ENCODE measurements at regions not wholly inside any gene's neighbourhood (a gene's known extent, or its start where the extent isn't known, plus 50 kb on each side); places are given as distances from the start of the nearest gene placed in this dataset.

DNA sequence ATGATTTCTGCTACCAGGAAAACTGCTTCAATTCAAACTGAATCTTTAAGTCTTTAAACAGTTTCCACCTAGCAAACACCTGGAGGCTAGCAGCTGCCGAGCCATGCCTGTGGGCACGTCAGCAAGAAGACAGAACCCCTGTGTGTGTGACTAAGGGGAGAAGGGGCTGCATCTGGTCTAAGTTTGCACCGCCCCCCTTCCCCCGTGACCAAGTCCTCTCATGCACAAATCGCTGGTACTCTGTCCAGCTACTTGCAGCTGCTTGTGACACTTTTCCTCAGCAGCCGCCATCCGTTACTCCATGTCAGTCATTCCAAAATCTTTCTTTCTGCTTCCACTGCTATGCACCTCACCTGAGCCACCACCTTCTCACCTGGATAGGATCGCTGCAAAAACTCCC lies 355.0 kb downstream of the SS18 start:
- H3K27me3 ChIP-seq (ENCODE audit: insufficient read depth in 3 of 3, low read length in 2 of 3), result peaks cover 0 to 19% (median 1%) of the 10 kb centered on the region in 3 donors
- TF ChIP-seq, protein P1, sequence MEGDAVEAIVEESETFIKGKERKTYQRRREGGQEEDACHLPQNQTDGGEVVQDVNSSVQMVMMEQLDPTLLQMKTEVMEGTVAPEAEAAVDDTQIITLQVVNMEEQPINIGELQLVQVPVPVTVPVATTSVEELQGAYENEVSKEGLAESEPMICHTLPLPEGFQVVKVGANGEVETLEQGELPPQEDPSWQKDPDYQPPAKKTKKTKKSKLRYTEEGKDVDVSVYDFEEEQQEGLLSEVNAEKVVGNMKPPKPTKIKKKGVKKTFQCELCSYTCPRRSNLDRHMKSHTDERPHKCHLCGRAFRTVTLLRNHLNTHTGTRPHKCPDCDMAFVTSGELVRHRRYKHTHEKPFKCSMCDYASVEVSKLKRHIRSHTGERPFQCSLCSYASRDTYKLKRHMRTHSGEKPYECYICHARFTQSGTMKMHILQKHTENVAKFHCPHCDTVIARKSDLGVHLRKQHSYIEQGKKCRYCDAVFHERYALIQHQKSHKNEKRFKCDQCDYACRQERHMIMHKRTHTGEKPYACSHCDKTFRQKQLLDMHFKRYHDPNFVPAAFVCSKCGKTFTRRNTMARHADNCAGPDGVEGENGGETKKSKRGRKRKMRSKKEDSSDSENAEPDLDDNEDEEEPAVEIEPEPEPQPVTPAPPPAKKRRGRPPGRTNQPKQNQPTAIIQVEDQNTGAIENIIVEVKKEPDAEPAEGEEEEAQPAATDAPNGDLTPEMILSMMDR (IDR thresholded peaks at IDR 0.05), result no peak
- 30 to 57% (median 31%) methylated on average over 8 of the region's 8 CpGs for WGBS, 3 donors
- intact Hi-C loops (cut with DNase I), result no loop called here
- no peaks in the 10 kb centered on the region for H3K9me3 ChIP-seq
- no peaks in the 10 kb centered on the region for H3K4me1 ChIP-seq
- ATAC-seq (no peak), DNase-seq (no peak)
- H3K4me3 ChIP-seq, result no peak overlapping the region
- no peak overlapping the region for H3K27ac ChIP-seq
- H3K36me3 ChIP-seq (ENCODE audit: insufficient read depth in 1 of 2, low read depth in 1 of 2), result no peaks in the 10 kb centered on the region

DNA sequence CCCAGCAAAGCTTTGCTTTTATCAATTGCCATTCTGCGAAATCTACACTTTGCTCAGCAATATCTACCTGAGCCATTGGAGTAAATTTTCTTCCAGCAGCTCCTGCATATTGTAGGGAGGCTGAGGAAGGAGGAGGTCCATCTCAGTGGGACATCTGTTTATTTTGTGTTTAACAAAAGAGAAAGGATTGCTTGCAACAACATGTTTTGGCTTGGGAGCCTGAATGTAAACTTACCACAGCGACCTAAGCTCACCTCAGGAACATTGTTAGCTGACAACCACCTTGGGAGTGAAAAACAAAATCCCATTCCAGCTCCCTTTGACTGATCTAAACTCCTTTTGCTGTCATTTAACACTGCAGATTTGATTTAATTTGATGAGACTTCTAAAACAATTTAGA lies 356.1 kb downstream of the SS18 start:
- H3K27me3 ChIP-seq (ENCODE audit: insufficient read depth in 3 of 3, low read length in 2 of 3), result peaks cover 0 to 19% (median 1%) of the 10 kb centered on the region in 3 donors
- DNase-seq (no peak), ATAC-seq (no peak)
- intact Hi-C loops (cut with DNase I), result no loop called here
- H3K4me1 ChIP-seq, result no peaks in the 10 kb centered on the region
- H3K27ac ChIP-seq, result no peak overlapping the region
- TF ChIP-seq, protein P1 (IDR thresholded peaks at IDR 0.05), result no peak
- WGBS, 3 donors, result 72 to 84% (median 75%) methylated on average over 2 of the region's 2 CpGs
- H3K36me3 ChIP-seq (ENCODE audit: insufficient read depth in 1 of 2, low read depth in 1 of 2), result no peaks in the 10 kb centered on the region
- H3K4me3 ChIP-seq, result no peak overlapping the region
- no peaks in the 10 kb centered on the region for H3K9me3 ChIP-seq

DNA sequence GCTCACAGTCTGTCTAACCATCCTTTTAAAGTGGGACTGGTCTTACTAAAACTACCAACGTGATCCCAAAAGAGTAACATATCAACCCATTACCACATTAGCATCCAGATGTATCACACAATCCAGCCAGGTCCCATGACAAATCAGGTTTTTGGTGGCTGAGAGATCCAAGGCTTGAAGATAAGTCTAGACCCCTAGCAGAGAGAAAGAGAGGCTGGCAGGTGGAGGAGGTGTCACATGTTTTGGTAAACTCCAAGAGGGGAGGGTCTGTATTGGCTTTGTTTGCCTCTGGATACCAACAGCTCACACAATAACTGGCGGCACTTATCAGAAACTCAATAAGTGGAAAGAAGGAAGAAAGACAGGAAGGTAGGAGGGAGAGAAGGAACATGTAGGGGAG lies 357.6 kb downstream of the SS18 start:
- intact Hi-C loops (cut with DNase I), result no loop called here
- WGBS, 3 donors, result 84 to 94% (median 90%) methylated on average over 2 of the region's 2 CpGs
- Histone ChIP-seq H3K4me1 (no peaks in the 10 kb centered on the region), H3K9me3 (no peaks in the 10 kb centered on the region), H3K27me3 (ENCODE audit: insufficient read depth in 3 of 3, low read length in 2 of 3) (peaks cover 0 to 19% (median 1%) of the 10 kb centered on the region in 3 donors), H3K36me3 (ENCODE audit: insufficient read depth in 1 of 2, low read depth in 1 of 2) (no peaks in the 10 kb centered on the region), H3K27ac (no peak overlapping the region), H3K4me3 (no peak overlapping the region)
- no peak for ATAC-seq
- TF ChIP-seq, protein P1 (IDR thresholded peaks at IDR 0.05), result no peak
- no peak for DNase-seq

DNA sequence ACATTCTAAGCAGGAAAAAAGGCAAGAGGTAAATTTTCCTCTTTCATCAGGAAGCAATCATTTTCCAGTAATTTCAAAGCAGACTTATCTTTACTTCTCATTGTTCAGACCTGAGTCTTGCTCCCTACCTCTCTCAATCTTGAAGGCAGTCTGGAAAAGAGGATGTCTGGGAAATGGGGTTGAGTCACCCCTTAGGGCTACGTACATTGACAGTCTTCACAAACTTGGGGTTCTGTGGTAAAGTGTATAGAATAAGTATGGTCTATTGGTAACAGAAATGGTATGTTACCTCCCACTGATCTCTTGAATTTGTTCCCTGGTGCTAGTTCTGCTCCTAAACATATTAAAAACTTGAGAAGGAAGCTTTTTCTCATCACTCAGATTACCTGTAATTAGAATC lies 361.3 kb downstream of the SS18 start:
- Histone ChIP-seq H3K27me3 (ENCODE audit: insufficient read depth in 3 of 3, low read length in 2 of 3) (no peaks in the 10 kb centered on the region), H3K4me1 (no peaks in the 10 kb centered on the region), H3K4me3 (no peak overlapping the region), H3K9me3 (no peaks in the 10 kb centered on the region), H3K27ac (no peak overlapping the region), H3K36me3 (ENCODE audit: insufficient read depth in 1 of 2, low read depth in 1 of 2) (no peaks in the 10 kb centered on the region)
- no peak for DNase-seq
- no peak for ATAC-seq
- 96% methylated on average over 1 of the region's 1 CpG for WGBS, 3 donors
- intact Hi-C loops (cut with DNase I), result no loop called here
- TF ChIP-seq, protein P1 (IDR thresholded peaks at IDR 0.05), result no peak

DNA sequence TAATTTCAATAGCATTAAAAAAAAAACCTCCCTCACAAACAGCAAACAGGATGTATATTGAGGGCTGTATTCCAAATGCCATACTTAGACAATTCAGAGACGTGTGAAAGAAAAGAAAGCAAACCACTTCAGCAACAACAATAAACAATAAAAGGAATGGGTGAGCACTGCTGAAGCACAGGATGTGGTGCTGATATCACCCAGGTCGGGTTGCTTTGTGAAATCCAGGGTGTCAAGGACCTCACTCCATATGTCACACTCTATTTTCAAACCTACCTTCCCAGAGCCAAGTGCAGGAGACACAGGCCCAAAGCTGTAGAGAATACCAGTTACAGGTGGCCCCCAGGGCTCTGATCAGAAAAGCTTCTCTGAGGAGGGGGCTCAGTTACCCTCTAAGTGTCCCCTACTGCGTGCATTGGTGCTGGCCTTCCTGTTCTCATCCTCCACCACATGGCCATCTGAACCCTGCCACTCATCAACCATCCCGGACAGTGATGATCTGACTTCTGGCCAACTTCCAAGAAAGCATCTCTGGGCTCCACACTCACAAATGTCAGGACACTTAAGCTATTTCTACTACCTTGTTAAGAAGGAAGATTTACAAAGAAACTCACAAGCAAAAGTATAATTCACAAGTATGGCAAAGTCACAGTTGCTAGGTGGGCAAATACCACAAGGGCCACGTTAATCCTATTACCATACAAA lies 363.0 kb downstream of the SS18 start:
- H3K4me3 ChIP-seq, result no peak overlapping the region
- H3K9me3 ChIP-seq, result no peaks in the 10 kb centered on the region
- H3K36me3 ChIP-seq (ENCODE audit: insufficient read depth in 1 of 2, low read depth in 1 of 2), result no peaks in the 10 kb centered on the region
- H3K27ac ChIP-seq, result no peak overlapping the region
- TF ChIP-seq, protein P1 (IDR thresholded peaks at IDR 0.05), result no peak
- no peak for ATAC-seq
- 57 to 68% (median 65%) methylated on average over 5 of the region's 5 CpGs for WGBS, 3 donors
- no peaks in the 10 kb centered on the region for H3K4me1 ChIP-seq
- no peak for DNase-seq
- intact Hi-C loops (cut with DNase I), result no loop called here
- H3K27me3 ChIP-seq (ENCODE audit: insufficient read depth in 3 of 3, low read length in 2 of 3), result no peaks in the 10 kb centered on the region
